Endothelial cell of umbilical vein (primary cell): ENCODE measurements at regions not wholly inside any gene's neighbourhood (a gene's known extent, or its start where the extent isn't known, plus 50 kb on each side); places are given as distances from the start of the nearest gene placed in this dataset.

ENCODE experiments used
- BruUV-seq: library from RNA; stranded (reverse); fragments of 400-500 nt; replicated peaks from 2 replicates; lab custom pipeline; 2021; lab: Mats Ljungman, UMichigan
- CTCF ChIA-PET: fragments of 300-600, 350-600 bp; sonication (Branson Sonifier 250); formaldehyde crosslinking; loops from one replicate; lab custom pipeline; 2021; ENCODE audit warnings: antibody characterized with exemption, inconsistent platforms; lab: Charles Lee
- POLR2A ChIA-PET: fragments of 300-600, 350-600 bp; sonication (Branson Sonifier 250); formaldehyde crosslinking; loops from one replicate; lab custom pipeline; 2021; ENCODE audit warnings: antibody characterized with exemption, inconsistent platforms; lab: Charles Lee
- DNase-seq: peaks from one replicate; pipeline ENCODE4 v3.0.0-alpha.2; 2011; ENCODE audit warnings: low read depth, low spot score
- FAIRE-seq: peaks from 2 replicates; lab custom pipeline; 2011; peaks lifted over from hg19 to GRCh38; lab: Jason Lieb, UNC
- H2AFZ ChIP-seq: 2 replicates; pipeline ENCODE4 v1.6.0; 2012; ENCODE audit warnings: low read depth, low read length, control low read depth, inconsistent platforms
- H3K27ac ChIP-seq: 2 replicates; pipeline ENCODE4 v1.5.1; 2011; ENCODE audit warnings: low read depth, mild to moderate bottlenecking, control low read depth, low read length, moderate library complexity; ENCODE audit not compliant: insufficient read depth
- H3K27me3 ChIP-seq, 2 experiments: 2 replicates each; pipeline versions ENCODE4 v1.6.0 to v1.6.1; 2011; ENCODE audit warnings: low read length in 2 of 2, mixed read lengths in 1 of 2; ENCODE audit not compliant: control insufficient read depth in 2 of 2, insufficient read depth in 2 of 2
- H3K36me3 ChIP-seq, 2 experiments: 2 replicates in 1 of 2; 3 replicates in 1 of 2; pipeline ENCODE4 v1.5.1; 2011; ENCODE audit warnings: low read length in 2 of 2, mild to moderate bottlenecking in 1 of 2, moderate library complexity in 1 of 2; ENCODE audit not compliant: control insufficient read depth in 2 of 2, insufficient read depth in 2 of 2; ENCODE audit errors: extremely low read depth in 1 of 2
- H3K4me1 ChIP-seq: 3 replicates; pipeline ENCODE4 v1.5.1; 2011; ENCODE audit warnings: mild to moderate bottlenecking, low read length; ENCODE audit not compliant: control insufficient read depth, insufficient read depth; ENCODE audit errors: extremely low read depth
- H3K4me2 ChIP-seq: 2 replicates; pipeline ENCODE4 v1.6.1; 2011; ENCODE audit warnings: low read length, control low read depth, mixed read lengths; ENCODE audit not compliant: insufficient read depth
- H3K4me3 ChIP-seq, 3 experiments: fragments of 200-600 bp in 1 of 3; sonication (generic), shearing (Covaris generic) in 1 of 3; replicated peaks in 1 of 3; 2 replicates each; pipeline ENCODE4 v1.5.1; 2011 to 2016; ENCODE audit warnings: control low read depth in 3 of 3, low read length in 3 of 3, mild to moderate bottlenecking in 2 of 3, inconsistent platforms in 1 of 3, low read depth in 1 of 3, moderate library complexity in 1 of 3; ENCODE audit not compliant: insufficient read depth in 1 of 3
- H3K79me2 ChIP-seq: 2 replicates; pipeline ENCODE4 v1.6.0; 2012; ENCODE audit warnings: low read length, inconsistent platforms; ENCODE audit not compliant: control insufficient read depth, insufficient read depth
- H3K9ac ChIP-seq: replicated peaks from 2 replicates; pipeline ENCODE3; 2011; ENCODE audit warnings: low read length, control low read depth; ENCODE audit not compliant: insufficient read depth; ENCODE audit errors: extremely low read depth
- H3K9me1 ChIP-seq: replicated peaks from 3 replicates; pipeline ENCODE4 v1.6.0; 2011; ENCODE audit warnings: mild to moderate bottlenecking, low read length; ENCODE audit not compliant: control insufficient read depth, insufficient read depth; ENCODE audit errors: extremely low read depth
- H3K9me3 ChIP-seq: replicated peaks from 2 replicates; pipeline ENCODE4 v1.5.1; 2012; ENCODE audit warnings: low read length, inconsistent platforms; ENCODE audit not compliant: control insufficient read depth, insufficient read depth
- H4K20me1 ChIP-seq: replicated peaks from 2 replicates; pipeline ENCODE3; 2011; ENCODE audit warnings: mild to moderate bottlenecking, low read length; ENCODE audit not compliant: control insufficient read depth, insufficient read depth; ENCODE audit errors: extremely low read depth
- EZH2 ChIP-seq: IDR thresholded peaks from 2 replicates; pipeline ENCODE4 v1.6.1; 2012; ENCODE audit warnings: borderline replicate concordance, low read depth, mild to moderate bottlenecking, moderate library complexity, low read length, inconsistent platforms; ENCODE audit not compliant: severe bottlenecking
- FOS ChIP-seq: IDR thresholded peaks from 2 replicates; pipeline ENCODE4 v1.6.1; 2011; ENCODE audit warnings: mild to moderate bottlenecking, low read length, moderate library complexity, borderline replicate concordance; ENCODE audit not compliant: insufficient read depth
- GATA2 ChIP-seq: IDR thresholded peaks from 2 replicates; pipeline ENCODE4 v1.7.0; 2011; ENCODE audit warnings: low read depth, mild to moderate bottlenecking, moderate library complexity, mixed read lengths, low read length; ENCODE audit not compliant: insufficient read length, insufficient read depth
- JUN ChIP-seq: IDR thresholded peaks from 2 replicates; pipeline ENCODE4 v1.6.1; 2011; ENCODE audit warnings: borderline replicate concordance, low read depth; ENCODE audit not compliant: insufficient read length, insufficient read depth
- MYC ChIP-seq: IDR thresholded peaks from one replicate; pipeline ENCODE4 v1.6.1; 2011; ENCODE audit warnings: mild to moderate bottlenecking, low read depth, low read length
- POLR2A ChIP-seq: IDR thresholded peaks from 2 replicates; pipeline ENCODE4 v1.6.1; 2012; ENCODE audit warnings: low read depth, mild to moderate bottlenecking, control low read depth, low read length
- POLR2AphosphoS5 ChIP-seq: IDR thresholded peaks from 2 replicates; pipeline ENCODE4 v1.6.1; 2012; ENCODE audit warnings: low read depth, mild to moderate bottlenecking, control low read depth, low read length, moderate library complexity; ENCODE audit not compliant: insufficient read depth
- dilution Hi-C: fragments of 300-500 bp; cut with MboI; formaldehyde crosslinking; loops from one replicate; pipeline ENCODE4 v1.15.0; 2019; ENCODE audit warnings: low sequenced_read_pairs; ENCODE audit not compliant: extremely low pct_ligation_motif_present
- intact Hi-C: fragments of 100-400 bp; cut with micrococcal nuclease; formaldehyde crosslinking; loops from one replicate; pipeline ENCODE4 v1.10.0; 2022
- TF ChIP-seq, protein P1 (sequence below), 2 donors: IDR thresholded peaks; 1 replicate in 1 of 2; 2 replicates in 1 of 2; pipeline ENCODE4 v1.5.1; 2011; ENCODE audit warnings: low read length in 2 of 2, mild to moderate bottlenecking in 2 of 2, moderate library complexity in 2 of 2, control low read depth in 1 of 2, inconsistent platforms in 1 of 2, low read depth in 1 of 2; ENCODE audit not compliant: insufficient read depth in 1 of 2; ENCODE audit errors: extremely low read depth in 1 of 2
- TF ChIP-seq, protein P2 (sequence below): IDR thresholded peaks from 2 replicates; pipeline ENCODE4 v1.6.1; 2011; ENCODE audit not compliant: insufficient read depth, insufficient read length

DNA sequence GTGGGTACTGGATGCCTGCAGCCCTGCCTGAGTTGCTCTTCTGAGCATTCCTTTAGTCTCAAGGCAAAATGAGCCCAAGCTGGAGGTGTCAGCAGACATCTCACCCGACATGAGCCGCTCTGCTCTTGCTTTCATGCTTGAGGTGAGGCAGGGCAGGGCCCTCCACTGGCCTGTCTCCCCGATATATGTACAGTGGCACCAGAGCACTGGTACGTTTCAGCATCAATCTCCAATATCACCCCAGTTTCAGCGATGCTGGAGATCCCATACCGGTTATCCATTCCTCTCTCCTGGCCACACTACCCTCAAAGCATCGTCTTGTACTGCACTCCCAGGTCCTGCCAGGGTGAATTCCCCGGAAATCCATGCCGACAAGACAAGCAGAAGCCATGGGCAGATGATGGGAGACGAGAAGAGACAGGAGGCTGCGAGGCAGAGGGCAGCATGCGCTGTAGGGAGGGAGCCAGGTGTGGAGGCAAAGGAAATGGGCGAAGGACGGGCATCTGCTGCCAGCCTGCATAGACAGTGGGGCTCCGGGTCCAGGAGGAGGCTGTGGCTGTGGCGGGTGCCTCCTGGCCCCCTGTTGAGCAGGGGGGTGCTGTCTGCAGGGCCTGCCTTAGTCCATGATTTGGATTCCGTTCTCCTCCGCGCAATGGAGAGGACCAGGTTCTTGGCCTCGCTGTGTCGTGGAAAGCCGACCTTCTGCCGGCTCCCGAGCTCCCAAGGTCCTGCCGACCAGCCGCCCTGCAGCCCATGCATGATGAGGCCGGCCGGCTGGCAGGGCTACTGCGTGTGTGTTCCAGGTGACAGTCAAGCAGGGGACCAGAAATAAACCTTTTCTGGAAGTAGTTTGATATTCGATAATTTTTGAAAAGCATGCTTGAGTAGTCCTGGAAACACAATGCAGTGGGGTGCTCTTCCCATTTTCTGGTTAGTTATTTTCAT lies 152.2 kb upstream of the IRX2 start:
- BruUV-seq, result no TSS peak
- Histone ChIP-seq H3K4me1 (no peaks in the 10 kb centered on the region), H3K9me1 (no peaks in the 10 kb centered on the region), H3K9ac (no peak overlapping the region), H2AFZ (no peak overlapping the region), H3K4me3 (no peak overlapping the region), H3K9me3 (peaks cover 11% of the 10 kb centered on the region), H3K27ac (no peak overlapping the region), H3K27me3 (no peaks in the 10 kb centered on the region), H3K36me3 (no peaks in the 10 kb centered on the region), H3K4me2 (no peak overlapping the region), H3K79me2 (no peaks in the 10 kb centered on the region), H4K20me1 (no peaks in the 10 kb centered on the region)
- ChIA-PET CTCF (no interaction called here), POLR2A (no interaction called here)
- intact Hi-C loops, result no loop called here
- FAIRE-seq (no peak), DNase-seq (no peak)
- TF ChIP-seq GATA2, result no peak
- no peak for TF ChIP-seq EZH2
- TF ChIP-seq, protein P1, sequence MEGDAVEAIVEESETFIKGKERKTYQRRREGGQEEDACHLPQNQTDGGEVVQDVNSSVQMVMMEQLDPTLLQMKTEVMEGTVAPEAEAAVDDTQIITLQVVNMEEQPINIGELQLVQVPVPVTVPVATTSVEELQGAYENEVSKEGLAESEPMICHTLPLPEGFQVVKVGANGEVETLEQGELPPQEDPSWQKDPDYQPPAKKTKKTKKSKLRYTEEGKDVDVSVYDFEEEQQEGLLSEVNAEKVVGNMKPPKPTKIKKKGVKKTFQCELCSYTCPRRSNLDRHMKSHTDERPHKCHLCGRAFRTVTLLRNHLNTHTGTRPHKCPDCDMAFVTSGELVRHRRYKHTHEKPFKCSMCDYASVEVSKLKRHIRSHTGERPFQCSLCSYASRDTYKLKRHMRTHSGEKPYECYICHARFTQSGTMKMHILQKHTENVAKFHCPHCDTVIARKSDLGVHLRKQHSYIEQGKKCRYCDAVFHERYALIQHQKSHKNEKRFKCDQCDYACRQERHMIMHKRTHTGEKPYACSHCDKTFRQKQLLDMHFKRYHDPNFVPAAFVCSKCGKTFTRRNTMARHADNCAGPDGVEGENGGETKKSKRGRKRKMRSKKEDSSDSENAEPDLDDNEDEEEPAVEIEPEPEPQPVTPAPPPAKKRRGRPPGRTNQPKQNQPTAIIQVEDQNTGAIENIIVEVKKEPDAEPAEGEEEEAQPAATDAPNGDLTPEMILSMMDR (IDR thresholded peaks at IDR 0.05; ENCODE audit: extremely low read depth in 1 of 2, insufficient read depth in 1 of 2, low read depth in 1 of 2, low read length in 2 of 2), result no peak
- no peak for TF ChIP-seq POLR2A
- TF ChIP-seq FOS, result no peak
- TF ChIP-seq POLR2AphosphoS5, result no peak
- TF ChIP-seq, protein P2, sequence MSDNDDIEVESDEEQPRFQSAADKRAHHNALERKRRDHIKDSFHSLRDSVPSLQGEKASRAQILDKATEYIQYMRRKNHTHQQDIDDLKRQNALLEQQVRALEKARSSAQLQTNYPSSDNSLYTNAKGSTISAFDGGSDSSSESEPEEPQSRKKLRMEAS, result no peak
- TF ChIP-seq JUN, result no peak
- TF ChIP-seq MYC, result no peak
- dilution Hi-C loops, result no loop called here
